Cardiac fibroblast (primary cell): ENCODE measurements at regions not wholly inside any gene's neighbourhood (a gene's known extent, or its start where the extent isn't known, plus 50 kb on each side); places are given as distances from the start of the nearest gene placed in this dataset.
"Not testable (repeated sequence)": the region's sequence is repeated elsewhere in the genome, so short reads cannot be mapped to it uniquely, and the experiment has no call there.

Experiments
- DNase-seq, 2 donors: peaks; one replicate each; pipeline versions ENCODE4 v3.0.0 to v3.0.0-alpha.2; 2010; ENCODE audit warnings: low read depth in 2 of 2
- H3K4me3 ChIP-seq, 2 donors: replicated peaks in 1 of 2; 1 replicate in 1 of 2; 2 replicates in 1 of 2; pipeline ENCODE4 v1.5.1; 2011; ENCODE audit warnings: low read depth in 2 of 2, low read length in 2 of 2, mild to moderate bottlenecking in 2 of 2, moderate library complexity in 1 of 2
- CTCF ChIP-seq: IDR thresholded peaks from one replicate; pipeline ENCODE4 v1.5.1; 2011; ENCODE audit warnings: low read depth, mild to moderate bottlenecking, low read length, inconsistent platforms

- no peak for TF ChIP-seq CTCF
- no peak for DNase-seq
- H3K4me3 ChIP-seq, result no peak overlapping the region
Observed at GRCh38 chr11:42975180-42975529, 336.6 kb upstream of the API5 start.

DNA sequence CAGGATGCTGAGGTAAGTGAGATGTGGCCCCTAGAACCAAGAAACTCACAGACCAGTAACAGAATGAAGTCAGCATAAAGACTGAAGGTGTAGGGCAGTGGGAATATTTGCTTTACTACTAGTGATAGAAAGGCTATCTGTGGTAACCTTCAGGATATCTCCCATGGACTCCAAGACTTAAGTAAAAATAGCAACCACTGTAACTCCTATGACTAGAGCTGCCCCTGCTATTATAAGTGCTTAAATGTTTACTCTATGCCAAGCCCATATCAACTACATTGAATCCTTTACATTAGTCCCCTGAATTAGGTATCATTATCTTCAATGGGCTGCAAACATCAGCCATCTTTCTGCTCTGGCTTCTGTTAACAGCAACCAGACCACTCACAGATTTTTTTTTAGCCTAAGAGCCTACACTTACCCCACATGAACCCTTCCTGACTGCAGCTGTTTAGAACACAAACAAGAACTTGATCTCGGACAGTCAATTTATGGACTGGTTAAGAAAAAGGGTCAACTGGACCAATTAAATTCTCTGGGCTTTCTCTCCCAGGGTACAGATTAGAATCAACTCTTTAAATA lies 335.1 kb upstream of the API5 start:
- no peak overlapping the region for H3K4me3 ChIP-seq
- DNase-seq, result no peak
- TF ChIP-seq CTCF, result no peak

GRCh38 chr11:42992594-42992993 lies 319.2 kb upstream of the API5 start:
- no peak for TF ChIP-seq CTCF
- no peak overlapping the region for H3K4me3 ChIP-seq
- no peak for DNase-seq

DNA sequence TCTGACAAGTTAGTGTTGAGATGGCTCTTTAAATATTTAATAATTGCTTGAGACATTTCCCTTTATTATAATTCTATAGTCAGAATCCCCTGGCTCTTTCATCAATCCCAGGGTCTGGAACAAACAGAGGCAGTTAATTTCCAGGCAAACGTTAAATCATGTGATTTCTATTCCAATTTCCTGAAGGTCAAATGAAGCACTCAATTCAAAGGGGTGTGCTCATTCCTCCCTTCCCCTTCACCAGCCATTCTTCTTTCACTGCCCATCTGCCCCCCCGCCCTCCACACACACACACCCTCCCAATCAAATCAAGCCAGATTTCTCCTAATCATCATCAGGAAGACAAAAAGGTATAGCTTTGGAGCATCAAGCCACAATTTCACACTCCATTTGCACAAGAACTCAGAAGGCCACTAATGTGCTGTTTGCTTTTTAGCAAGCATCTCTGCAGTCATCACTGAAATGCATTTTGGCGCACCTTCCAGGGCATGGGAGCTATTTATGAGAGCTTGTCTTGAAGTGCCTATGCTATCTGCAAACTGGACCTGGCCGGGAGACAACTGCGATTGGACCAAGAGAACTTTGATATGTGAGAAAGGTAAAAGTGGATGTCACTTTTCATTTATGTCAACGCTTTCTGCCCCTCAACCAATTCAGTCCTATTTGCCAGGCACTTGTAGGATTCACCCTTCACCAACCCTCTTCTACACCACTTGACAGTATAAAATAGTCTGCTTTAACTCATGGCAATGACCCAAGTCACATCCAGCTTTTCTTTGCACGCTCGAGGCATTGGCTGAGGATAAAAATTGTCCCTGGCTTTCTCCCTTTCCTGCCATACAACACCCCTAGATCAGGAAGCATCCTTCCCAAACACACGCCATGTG lies 315.1 kb upstream of the API5 start:
- H3K4me3 ChIP-seq, result no peak overlapping the region
- TF ChIP-seq CTCF, result no peak
- no peak for DNase-seq

GRCh38 chr11:43004879-43005278 lies 306.9 kb upstream of the API5 start:
- not testable (repeated sequence) for H3K4me3 ChIP-seq, DNase-seq

- TF ChIP-seq CTCF, result no peak
- no peak for DNase-seq
- no peak overlapping the region for H3K4me3 ChIP-seq
Observed at GRCh38 chr11:43010042-43010441, 301.8 kb upstream of the API5 start.

DNA sequence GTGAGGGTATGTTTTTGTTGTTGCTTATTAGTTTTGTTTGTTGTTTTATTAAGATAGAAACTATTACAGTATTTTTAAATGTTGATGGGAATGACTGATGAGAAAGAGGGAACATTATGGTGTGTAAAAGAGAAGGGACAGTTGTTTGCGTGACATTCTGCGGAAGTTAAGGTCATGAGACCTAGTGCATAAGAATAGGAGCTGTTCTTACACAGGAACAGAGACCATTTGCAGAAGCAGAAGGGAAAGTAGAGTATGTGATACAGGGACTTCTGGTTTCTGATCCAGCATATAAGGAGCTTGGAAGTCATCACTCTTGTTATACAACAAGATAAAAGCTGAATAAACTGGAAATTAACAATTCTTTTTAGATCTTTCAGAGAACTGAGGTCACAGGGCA lies 299.2 kb upstream of the API5 start:
- no peak for DNase-seq
- TF ChIP-seq CTCF, result no peak
- no peak overlapping the region for H3K4me3 ChIP-seq
